ENCODE measurements at regions not wholly inside any gene's neighbourhood (a gene's known extent, or its start where the extent isn't known, plus 50 kb on each side); places are given as distances from the start of the nearest gene placed in this dataset.

DNA sequence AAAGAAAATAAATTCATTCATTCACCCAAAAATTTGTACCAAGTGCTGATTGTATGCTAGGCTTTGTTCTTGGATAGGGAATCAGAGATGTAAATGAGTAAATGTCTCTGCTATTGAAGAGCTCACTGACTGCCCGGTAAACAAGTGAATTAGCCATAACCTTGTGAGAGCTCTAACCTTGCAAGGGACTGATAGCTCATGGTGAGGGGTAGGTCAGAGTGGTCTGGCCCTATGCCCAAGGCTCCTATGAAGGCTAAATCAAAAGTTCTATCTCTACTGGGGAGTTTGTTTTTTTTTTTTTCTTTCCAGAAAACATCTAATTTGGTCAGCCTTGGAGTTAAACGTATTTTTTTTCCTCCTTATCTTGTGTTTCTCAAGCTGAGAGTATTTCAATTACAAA is 172.8 kb upstream of the CDH11 start (continued):
- TF ChIP-seq, protein P1, sequence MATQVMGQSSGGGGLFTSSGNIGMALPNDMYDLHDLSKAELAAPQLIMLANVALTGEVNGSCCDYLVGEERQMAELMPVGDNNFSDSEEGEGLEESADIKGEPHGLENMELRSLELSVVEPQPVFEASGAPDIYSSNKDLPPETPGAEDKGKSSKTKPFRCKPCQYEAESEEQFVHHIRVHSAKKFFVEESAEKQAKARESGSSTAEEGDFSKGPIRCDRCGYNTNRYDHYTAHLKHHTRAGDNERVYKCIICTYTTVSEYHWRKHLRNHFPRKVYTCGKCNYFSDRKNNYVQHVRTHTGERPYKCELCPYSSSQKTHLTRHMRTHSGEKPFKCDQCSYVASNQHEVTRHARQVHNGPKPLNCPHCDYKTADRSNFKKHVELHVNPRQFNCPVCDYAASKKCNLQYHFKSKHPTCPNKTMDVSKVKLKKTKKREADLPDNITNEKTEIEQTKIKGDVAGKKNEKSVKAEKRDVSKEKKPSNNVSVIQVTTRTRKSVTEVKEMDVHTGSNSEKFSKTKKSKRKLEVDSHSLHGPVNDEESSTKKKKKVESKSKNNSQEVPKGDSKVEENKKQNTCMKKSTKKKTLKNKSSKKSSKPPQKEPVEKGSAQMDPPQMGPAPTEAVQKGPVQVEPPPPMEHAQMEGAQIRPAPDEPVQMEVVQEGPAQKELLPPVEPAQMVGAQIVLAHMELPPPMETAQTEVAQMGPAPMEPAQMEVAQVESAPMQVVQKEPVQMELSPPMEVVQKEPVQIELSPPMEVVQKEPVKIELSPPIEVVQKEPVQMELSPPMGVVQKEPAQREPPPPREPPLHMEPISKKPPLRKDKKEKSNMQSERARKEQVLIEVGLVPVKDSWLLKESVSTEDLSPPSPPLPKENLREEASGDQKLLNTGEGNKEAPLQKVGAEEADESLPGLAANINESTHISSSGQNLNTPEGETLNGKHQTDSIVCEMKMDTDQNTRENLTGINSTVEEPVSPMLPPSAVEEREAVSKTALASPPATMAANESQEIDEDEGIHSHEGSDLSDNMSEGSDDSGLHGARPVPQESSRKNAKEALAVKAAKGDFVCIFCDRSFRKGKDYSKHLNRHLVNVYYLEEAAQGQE (IDR thresholded peaks at IDR 0.05; ENCODE audit: low read depth): no peak
- TF ChIP-seq, protein P2, sequence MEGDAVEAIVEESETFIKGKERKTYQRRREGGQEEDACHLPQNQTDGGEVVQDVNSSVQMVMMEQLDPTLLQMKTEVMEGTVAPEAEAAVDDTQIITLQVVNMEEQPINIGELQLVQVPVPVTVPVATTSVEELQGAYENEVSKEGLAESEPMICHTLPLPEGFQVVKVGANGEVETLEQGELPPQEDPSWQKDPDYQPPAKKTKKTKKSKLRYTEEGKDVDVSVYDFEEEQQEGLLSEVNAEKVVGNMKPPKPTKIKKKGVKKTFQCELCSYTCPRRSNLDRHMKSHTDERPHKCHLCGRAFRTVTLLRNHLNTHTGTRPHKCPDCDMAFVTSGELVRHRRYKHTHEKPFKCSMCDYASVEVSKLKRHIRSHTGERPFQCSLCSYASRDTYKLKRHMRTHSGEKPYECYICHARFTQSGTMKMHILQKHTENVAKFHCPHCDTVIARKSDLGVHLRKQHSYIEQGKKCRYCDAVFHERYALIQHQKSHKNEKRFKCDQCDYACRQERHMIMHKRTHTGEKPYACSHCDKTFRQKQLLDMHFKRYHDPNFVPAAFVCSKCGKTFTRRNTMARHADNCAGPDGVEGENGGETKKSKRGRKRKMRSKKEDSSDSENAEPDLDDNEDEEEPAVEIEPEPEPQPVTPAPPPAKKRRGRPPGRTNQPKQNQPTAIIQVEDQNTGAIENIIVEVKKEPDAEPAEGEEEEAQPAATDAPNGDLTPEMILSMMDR (IDR thresholded peaks at IDR 0.05 in 2 of 3, conservative IDR thresholded peaks at IDR 0.05 in 1 of 3; ENCODE audit: borderline replicate concordance in 1 of 3, insufficient read depth in 1 of 3, low read depth in 2 of 3, low read length in 2 of 3): no peak
- TF ChIP-seq CBX3 (IDR thresholded peaks at IDR 0.05; ENCODE audit: low read depth) (no peak), FOSL1 (IDR thresholded peaks at IDR 0.05; ENCODE audit: low read depth) (no peak), SP1 (IDR thresholded peaks at IDR 0.05; ENCODE audit: low read depth) (no peak), SRF (IDR thresholded peaks at IDR 0.05; ENCODE audit: low read depth) (no peak), JUND (IDR thresholded peaks at IDR 0.05) (no peak), POLR2A (IDR thresholded peaks at IDR 0.05; ENCODE audit: borderline replicate concordance, extremely low read depth, insufficient read depth, insufficient read length) (no peak)

DNA sequence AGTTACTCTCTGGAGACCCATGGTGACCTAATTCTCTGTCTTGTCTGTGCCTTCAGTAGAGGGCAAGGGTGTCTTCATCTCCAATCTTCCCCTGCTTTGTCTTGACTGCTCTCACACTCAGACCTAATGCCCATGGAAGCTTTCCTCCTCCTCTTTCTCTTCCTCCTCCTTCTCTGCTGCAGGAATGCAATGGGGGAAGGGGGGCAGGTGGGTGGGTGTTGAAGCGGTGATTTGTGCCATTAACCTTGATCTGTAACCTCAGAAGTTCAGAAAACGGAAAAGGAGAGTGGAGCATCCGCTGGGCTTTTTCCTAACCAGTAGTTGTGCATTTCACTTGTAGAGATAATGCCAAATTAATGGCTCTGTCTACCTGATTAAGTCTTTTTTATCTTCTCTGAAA is 172.3 kb upstream of the CDH11 start:
- DNase-seq (ENCODE audit: low read depth, low spot score): no peak
- Histone ChIP-seq H3K9me3 (ENCODE audit: control insufficient read depth in 1 of 2, insufficient read depth in 1 of 2, low read depth in 1 of 2, low read length in 2 of 2) (peaks cover 6 to 11% of the 10 kb centered on the region in 2 experiments; a peak in 3 of 4 replicates), H3K79me2 (ENCODE audit: insufficient read depth, low read length) (no peaks in the 10 kb centered on the region), H4K20me1 (ENCODE audit: insufficient read depth) (no peaks in the 10 kb centered on the region), H3K27me3 (ENCODE audit: insufficient read depth, low read length) (no peaks in the 10 kb centered on the region), H3K9me2 (ENCODE audit: insufficient read depth) (no peaks in the 10 kb centered on the region), H3K4me1 (ENCODE audit: control insufficient read depth in 1 of 2, insufficient read depth in 2 of 2, low read length in 2 of 2) (no peaks in the 10 kb centered on the region), H2AFZ (ENCODE audit: low read depth, low read length, poor library complexity, severe bottlenecking) (no peak overlapping the region), H3K4me2 (ENCODE audit: low read length) (no peak overlapping the region), H3K36me3 (ENCODE audit: control insufficient read depth in 1 of 2, insufficient read depth in 2 of 2, low read length in 2 of 2) (no peaks in the 10 kb centered on the region), H3K27ac (ENCODE audit: low read depth, low read length) (no peak overlapping the region), H3K9ac (ENCODE audit: low read length) (no peak overlapping the region), H3K4me3 (replicated peaks in 1 of 2; ENCODE audit: low read depth in 1 of 2, low read length in 2 of 2) (no peak overlapping the region)
- no TSS peak for BruUV-seq (replicated peaks)
- RAD21 ChIA-PET (ENCODE audit: low non-redundant PET in 1 of 2, low total read pairs in 2 of 2, uncharacterized antibody in 2 of 2, unreplicated experiment in 2 of 2): no interaction called here
- intact Hi-C loops (cut with micrococcal nuclease): no loop called here
- no peak for ATAC-seq
- POLR2A ChIA-PET: no interaction called here
- CTCF ChIA-PET: no interaction called here
- TF ChIP-seq, protein P3, sequence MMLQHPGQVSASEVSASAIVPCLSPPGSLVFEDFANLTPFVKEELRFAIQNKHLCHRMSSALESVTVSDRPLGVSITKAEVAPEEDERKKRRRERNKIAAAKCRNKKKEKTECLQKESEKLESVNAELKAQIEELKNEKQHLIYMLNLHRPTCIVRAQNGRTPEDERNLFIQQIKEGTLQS (IDR thresholded peaks at IDR 0.05): no peak
- TF ChIP-seq ZNF274 (IDR thresholded peaks at IDR 0.05; ENCODE audit: low read depth, low read length) (no peak), RAD21 (IDR thresholded peaks at IDR 0.05; ENCODE audit: low read depth) (no peak), FOSL1 (IDR thresholded peaks at IDR 0.05; ENCODE audit: low read depth) (no peak), ELF1 (IDR thresholded peaks at IDR 0.05; ENCODE audit: borderline replicate concordance, low read depth) (no peak), CBX3 (IDR thresholded peaks at IDR 0.05; ENCODE audit: low read depth) (no peak), POLR2A (IDR thresholded peaks at IDR 0.05; ENCODE audit: borderline replicate concordance, extremely low read depth, insufficient read depth, insufficient read length) (no peak), EGR1 (IDR thresholded peaks at IDR 0.05; ENCODE audit: low read depth) (no peak)
- TF ChIP-seq, protein P2 (IDR thresholded peaks at IDR 0.05 in 2 of 3, conservative IDR thresholded peaks at IDR 0.05 in 1 of 3; ENCODE audit: borderline replicate concordance in 1 of 3, insufficient read depth in 1 of 3, low read depth in 2 of 3, low read length in 2 of 3): no peak
- TF ChIP-seq, protein P4, sequence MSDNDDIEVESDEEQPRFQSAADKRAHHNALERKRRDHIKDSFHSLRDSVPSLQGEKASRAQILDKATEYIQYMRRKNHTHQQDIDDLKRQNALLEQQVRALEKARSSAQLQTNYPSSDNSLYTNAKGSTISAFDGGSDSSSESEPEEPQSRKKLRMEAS (IDR thresholded peaks at IDR 0.05): no peak
- TF ChIP-seq, protein P5, sequence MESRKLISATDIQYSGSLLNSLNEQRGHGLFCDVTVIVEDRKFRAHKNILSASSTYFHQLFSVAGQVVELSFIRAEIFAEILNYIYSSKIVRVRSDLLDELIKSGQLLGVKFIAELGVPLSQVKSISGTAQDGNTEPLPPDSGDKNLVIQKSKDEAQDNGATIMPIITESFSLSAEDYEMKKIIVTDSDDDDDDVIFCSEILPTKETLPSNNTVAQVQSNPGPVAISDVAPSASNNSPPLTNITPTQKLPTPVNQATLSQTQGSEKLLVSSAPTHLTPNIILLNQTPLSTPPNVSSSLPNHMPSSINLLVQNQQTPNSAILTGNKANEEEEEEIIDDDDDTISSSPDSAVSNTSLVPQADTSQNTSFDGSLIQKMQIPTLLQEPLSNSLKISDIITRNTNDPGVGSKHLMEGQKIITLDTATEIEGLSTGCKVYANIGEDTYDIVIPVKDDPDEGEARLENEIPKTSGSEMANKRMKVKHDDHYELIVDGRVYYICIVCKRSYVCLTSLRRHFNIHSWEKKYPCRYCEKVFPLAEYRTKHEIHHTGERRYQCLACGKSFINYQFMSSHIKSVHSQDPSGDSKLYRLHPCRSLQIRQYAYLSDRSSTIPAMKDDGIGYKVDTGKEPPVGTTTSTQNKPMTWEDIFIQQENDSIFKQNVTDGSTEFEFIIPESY (IDR thresholded peaks at IDR 0.05; ENCODE audit: extremely low read depth, insufficient replicate concordance, low read length): no peak
